ENCODE measurements at regions not wholly inside any gene's neighbourhood (a gene's known extent, or its start where the extent isn't known, plus 50 kb on each side); places are given as distances from the start of the nearest gene placed in this dataset.

- Histone ChIP-seq H3K27ac (ENCODE audit: control insufficient read depth, insufficient read depth, low read length) (no peak overlapping the region), H3K27me3 (ENCODE audit: control insufficient read depth, extremely low read depth, insufficient read depth, low read length) (no peaks in the 10 kb centered on the region), H3K4me3 (ENCODE audit: control insufficient read depth in 2 of 3, extremely low read depth in 1 of 3, insufficient read depth in 2 of 3, low read depth in 1 of 3, low read length in 3 of 3) (no peak overlapping the region), H3K4me1 (ENCODE audit: control insufficient read depth, extremely low read depth, insufficient read depth, low read length) (no peaks in the 10 kb centered on the region), H3K79me2 (ENCODE audit: control insufficient read depth, insufficient read depth, low read length) (no peaks in the 10 kb centered on the region), H3K4me2 (ENCODE audit: control insufficient read depth, extremely low read depth, insufficient read depth, low read depth, low read length) (no peak overlapping the region), H3K9me3 (ENCODE audit: control insufficient read depth, low read depth, low read length) (no peaks in the 10 kb centered on the region), H3K9me1 (ENCODE audit: control insufficient read depth, extremely low read depth, insufficient read depth, low read length) (no peaks in the 10 kb centered on the region), H3K36me3 (ENCODE audit: control insufficient read depth in 2 of 2, extremely low read depth in 1 of 2, insufficient read depth in 2 of 2, low read length in 2 of 2) (no peaks in the 10 kb centered on the region), H3K9ac (ENCODE audit: control insufficient read depth, extremely low read depth, insufficient read depth, low read length) (no peak overlapping the region), H4K20me1 (ENCODE audit: control insufficient read depth, extremely low read depth, insufficient read depth, low read length) (no peaks in the 10 kb centered on the region), H2AFZ (ENCODE audit: control insufficient read depth, low read length) (no peak overlapping the region)
- dilution Hi-C loops (cut with MboI; ENCODE audit: extremely low pct_ligation_motif_present, low sequenced_read_pairs), result no loop called here
- no peak for FAIRE-seq
- DNase-seq (ENCODE audit: low read depth, low spot score), result no peak
- TF ChIP-seq CTCF (optimal IDR thresholded peaks at IDR 0.05 in 1 of 3, IDR thresholded peaks at IDR 0.05 in 1 of 3, conservative IDR thresholded peaks at IDR 0.05 in 1 of 3; ENCODE audit: extremely low read depth in 1 of 3, insufficient read depth in 2 of 3, low read length in 3 of 3), result no peak
- no peak for TF ChIP-seq EZH2 (IDR thresholded peaks at IDR 0.05; ENCODE audit: low read length)
Measured at GRCh38 chr6:164870164-164870563, 439.2 kb downstream of the C6orf118 start.

GRCh38 chr6:164861967-164862366, 447.4 kb downstream of the C6orf118 start:
- no peaks in the 10 kb centered on the region for H3K79me2 ChIP-seq (ENCODE audit: control insufficient read depth, insufficient read depth, low read length)
- no peak overlapping the region for H3K4me3 ChIP-seq (ENCODE audit: control insufficient read depth in 2 of 3, extremely low read depth in 1 of 3, insufficient read depth in 2 of 3, low read depth in 1 of 3, low read length in 3 of 3)
- no peak overlapping the region for H2AFZ ChIP-seq (ENCODE audit: control insufficient read depth, low read length)
- no peak overlapping the region for H3K9ac ChIP-seq (ENCODE audit: control insufficient read depth, extremely low read depth, insufficient read depth, low read length)
- no peak overlapping the region for H3K27ac ChIP-seq (ENCODE audit: control insufficient read depth, insufficient read depth, low read length)
- dilution Hi-C loops (cut with MboI; ENCODE audit: extremely low pct_ligation_motif_present, low sequenced_read_pairs), result no loop called here
- DNase-seq (ENCODE audit: low read depth, low spot score) (no peak), FAIRE-seq (no peak)
- no peak overlapping the region for H3K4me2 ChIP-seq (ENCODE audit: control insufficient read depth, extremely low read depth, insufficient read depth, low read depth, low read length)
- H3K27me3 ChIP-seq (ENCODE audit: control insufficient read depth, extremely low read depth, insufficient read depth, low read length), result no peaks in the 10 kb centered on the region
- no peaks in the 10 kb centered on the region for H3K9me1 ChIP-seq (ENCODE audit: control insufficient read depth, extremely low read depth, insufficient read depth, low read length)
- H4K20me1 ChIP-seq (ENCODE audit: control insufficient read depth, extremely low read depth, insufficient read depth, low read length), result no peaks in the 10 kb centered on the region
- no peaks in the 10 kb centered on the region for H3K36me3 ChIP-seq (ENCODE audit: control insufficient read depth in 2 of 2, extremely low read depth in 1 of 2, insufficient read depth in 2 of 2, low read length in 2 of 2)
- no peak for TF ChIP-seq EZH2 (IDR thresholded peaks at IDR 0.05; ENCODE audit: low read length)
- no peak for TF ChIP-seq CTCF (optimal IDR thresholded peaks at IDR 0.05 in 1 of 3, IDR thresholded peaks at IDR 0.05 in 1 of 3, conservative IDR thresholded peaks at IDR 0.05 in 1 of 3; ENCODE audit: extremely low read depth in 1 of 3, insufficient read depth in 2 of 3, low read length in 3 of 3)
- no peaks in the 10 kb centered on the region for H3K4me1 ChIP-seq (ENCODE audit: control insufficient read depth, extremely low read depth, insufficient read depth, low read length)
- no peaks in the 10 kb centered on the region for H3K9me3 ChIP-seq (ENCODE audit: control insufficient read depth, low read depth, low read length)

Measured in keratinocyte (primary cell).